IPS-20b (cell line): ENCODE measurements at regions not wholly inside any gene's neighbourhood (a gene's known extent, or its start where the extent isn't known, plus 50 kb on each side); places are given as distances from the start of the nearest gene placed in this dataset.

ENCODE experiments used
- H3K27ac ChIP-seq: one replicate; pipeline ENCODE4 v1.5.1; 2013; ENCODE audit warnings: low read length
- H3K27me3 ChIP-seq: 2 replicates; pipeline ENCODE4 v1.6.1; 2013; ENCODE audit warnings: mild to moderate bottlenecking, low read length, inconsistent platforms; ENCODE audit not compliant: insufficient read depth
- H3K36me3 ChIP-seq: 2 replicates; pipeline ENCODE4 v1.6.1; 2013; ENCODE audit warnings: low read depth, mild to moderate bottlenecking, inconsistent platforms, low read length, moderate library complexity; ENCODE audit not compliant: insufficient read depth
- H3K4me1 ChIP-seq: 2 replicates; pipeline ENCODE4 v1.6.1; 2013; ENCODE audit warnings: mild to moderate bottlenecking, control low read depth, inconsistent platforms, low read length, moderate library complexity; ENCODE audit not compliant: insufficient read depth
- H3K4me3 ChIP-seq: 2 replicates; pipeline ENCODE4 v1.5.1; 2013; ENCODE audit warnings: mild to moderate bottlenecking, low read length, inconsistent platforms
- H3K9ac ChIP-seq: 2 replicates; pipeline ENCODE4 v1.6.1; 2013; ENCODE audit warnings: low read depth, mild to moderate bottlenecking, inconsistent platforms, low read length, moderate library complexity
- H3K9me3 ChIP-seq: 2 replicates; pipeline ENCODE4 v1.6.1; 2013; ENCODE audit warnings: mild to moderate bottlenecking, low read depth, low read length, inconsistent platforms; ENCODE audit not compliant: insufficient read depth

GRCh38 chr9:78383130-78383529, 86.2 kb downstream of the PSAT1 start:
- Histone ChIP-seq H3K36me3 (no peaks in the 10 kb centered on the region), H3K4me1 (no peaks in the 10 kb centered on the region), H3K9ac (no peak overlapping the region), H3K9me3 (no peaks in the 10 kb centered on the region), H3K4me3 (no peak overlapping the region), H3K27me3 (no peaks in the 10 kb centered on the region), H3K27ac (no peak overlapping the region)

GRCh38 chr9:78386348-78386747, 89.4 kb downstream of the PSAT1 start:
- no peaks in the 10 kb centered on the region for H3K27me3 ChIP-seq
- no peak overlapping the region for H3K27ac ChIP-seq
- 0 out of 2 replicates have a peak, but pooled peaks cover 4% of the 10 kb centered on the region for H3K4me1 ChIP-seq
- H3K4me3 ChIP-seq, result no peak overlapping the region
- no peaks in the 10 kb centered on the region for H3K36me3 ChIP-seq
- no peaks in the 10 kb centered on the region for H3K9me3 ChIP-seq
- H3K9ac ChIP-seq, result no peak overlapping the region

GRCh38 chr9:78386773-78387172, 89.8 kb downstream of the PSAT1 start:
- no peak overlapping the region for H3K9ac ChIP-seq

GRCh38 chr9:78393340-78393739, 96.4 kb downstream of the PSAT1 start:
- no peak overlapping the region; the same call in 1 of the 2 replicates for H3K9ac ChIP-seq
- H3K36me3 ChIP-seq, result peaks cover 10% of the 10 kb centered on the region; the same call in 1 of the 2 replicates
- no peaks in the 10 kb centered on the region for H3K27me3 ChIP-seq
- peaks cover 15% of the 10 kb centered on the region for H3K9me3 ChIP-seq
- peaks cover 45% of the 10 kb centered on the region for H3K4me1 ChIP-seq
- H3K4me3 ChIP-seq, result peak overlapping the region; percentile 43
- peak overlapping the region; percentile 28 for H3K27ac ChIP-seq

More at GRCh38 chr9:78386773-78387172, 89.8 kb downstream of the PSAT1 start:
- Histone ChIP-seq H3K9me3 (no peaks in the 10 kb centered on the region), H3K27ac (no peak overlapping the region), H3K4me3 (no peak overlapping the region), H3K27me3 (no peaks in the 10 kb centered on the region), H3K36me3 (no peaks in the 10 kb centered on the region), H3K4me1 (peaks cover 7% of the 10 kb centered on the region; the same call in 1 of the 2 replicates)

GRCh38 chr9:78393932-78394331, 97.0 kb downstream of the PSAT1 start:
- Histone ChIP-seq H3K27ac (peak overlapping the region; percentile 5), H3K4me1 (peaks cover 48% of the 10 kb centered on the region), H3K9me3 (peaks cover 15% of the 10 kb centered on the region), H3K4me3 (peak overlapping the region; percentile 43; the same call in 1 of the 2 replicates), H3K9ac (no peak overlapping the region; the same call in 1 of the 2 replicates), H3K27me3 (no peaks in the 10 kb centered on the region), H3K36me3 (peaks cover 10% of the 10 kb centered on the region; the same call in 1 of the 2 replicates)

GRCh38 chr9:78396087-78396486, 99.2 kb downstream of the PSAT1 start:
- Histone ChIP-seq H3K4me3 (no peak overlapping the region), H3K4me1 (peaks cover 43% of the 10 kb centered on the region), H3K27ac (no peak overlapping the region), H3K27me3 (no peaks in the 10 kb centered on the region), H3K9me3 (peaks cover 15% of the 10 kb centered on the region), H3K36me3 (peaks cover 10% of the 10 kb centered on the region; the same call in 1 of the 2 replicates), H3K9ac (no peak overlapping the region)

GRCh38 chr9:78397045-78397444, 100.1 kb downstream of the PSAT1 start:
- H3K9ac ChIP-seq, result no peak overlapping the region
- H3K9me3 ChIP-seq, result peaks cover 15% of the 10 kb centered on the region
- H3K4me3 ChIP-seq, result peak overlapping the region; percentile 22; the same call in 1 of the 2 replicates
- no peaks in the 10 kb centered on the region for H3K27me3 ChIP-seq
- peaks cover 10% of the 10 kb centered on the region; the same call in 1 of the 2 replicates for H3K36me3 ChIP-seq
- H3K27ac ChIP-seq, result no peak overlapping the region
- peaks cover 39% of the 10 kb centered on the region for H3K4me1 ChIP-seq

- peaks cover 15% of the 10 kb centered on the region for H3K9me3 ChIP-seq
- no peak overlapping the region for H3K9ac ChIP-seq
- no peaks in the 10 kb centered on the region for H3K27me3 ChIP-seq
- H3K4me1 ChIP-seq, result peaks cover 39% of the 10 kb centered on the region
- no peak overlapping the region for H3K27ac ChIP-seq
- H3K4me3 ChIP-seq, result peak overlapping the region; percentile 22; the same call in 1 of the 2 replicates
- H3K36me3 ChIP-seq, result peaks cover 10% of the 10 kb centered on the region; the same call in 1 of the 2 replicates
Measured at GRCh38 chr9:78397454-78397853, 100.5 kb downstream of the PSAT1 start.

- H3K36me3 ChIP-seq, result peaks cover 10% of the 10 kb centered on the region; the same call in 1 of the 2 replicates
- no peak overlapping the region for H3K4me3 ChIP-seq
- no peak overlapping the region for H3K27ac ChIP-seq
- no peaks in the 10 kb centered on the region for H3K27me3 ChIP-seq
- H3K9me3 ChIP-seq, result peaks cover 15% of the 10 kb centered on the region
- no peak overlapping the region for H3K9ac ChIP-seq
- peaks cover 26% of the 10 kb centered on the region for H3K4me1 ChIP-seq
Measured at GRCh38 chr9:78399153-78399552, 102.2 kb downstream of the PSAT1 start.

- Histone ChIP-seq H3K27ac (no peak overlapping the region), H3K4me3 (no peak overlapping the region), H3K4me1 (peaks cover 23% of the 10 kb centered on the region), H3K27me3 (no peaks in the 10 kb centered on the region), H3K9ac (no peak overlapping the region), H3K36me3 (peaks cover under 1% of the 10 kb centered on the region; the same call in 1 of the 2 replicates), H3K9me3 (peaks cover 5% of the 10 kb centered on the region; the same call in 1 of the 2 replicates)
Measured at GRCh38 chr9:78400496-78400895, 103.6 kb downstream of the PSAT1 start.

GRCh38 chr9:78405461-78405860, 108.5 kb downstream of the PSAT1 start:
- H3K4me1 ChIP-seq, result peaks cover 20% of the 10 kb centered on the region; the same call in 1 of the 2 replicates
- H3K9me3 ChIP-seq, result no peaks in the 10 kb centered on the region
- no peaks in the 10 kb centered on the region for H3K36me3 ChIP-seq
- H3K27ac ChIP-seq, result no peak overlapping the region
- no peak overlapping the region for H3K9ac ChIP-seq
- H3K27me3 ChIP-seq, result no peaks in the 10 kb centered on the region
- H3K4me3 ChIP-seq, result no peak overlapping the region

- H3K4me1 ChIP-seq, result peaks cover 20% of the 10 kb centered on the region; the same call in 1 of the 2 replicates
- H3K9ac ChIP-seq, result peak overlapping the region; percentile 5; the same call in 1 of the 2 replicates
- H3K27me3 ChIP-seq, result no peaks in the 10 kb centered on the region
- peak overlapping the region; percentile 37; the same call in 1 of the 2 replicates for H3K4me3 ChIP-seq
- no peaks in the 10 kb centered on the region for H3K36me3 ChIP-seq
- H3K9me3 ChIP-seq, result no peaks in the 10 kb centered on the region
- no peak overlapping the region for H3K27ac ChIP-seq
Measured at GRCh38 chr9:78406146-78406545, 109.2 kb downstream of the PSAT1 start.
